ENCODE measurements at regions not wholly inside any gene's neighbourhood (a gene's known extent, or its start where the extent isn't known, plus 50 kb on each side); places are given as distances from the start of the nearest gene placed in this dataset.

GRCh38 chr4:184288451-184289178 lies 70.9 kb upstream of the ENPP6 start:
- TF ChIP-seq CTCF (IDR thresholded peaks at IDR 0.05) (no peak), EZH2 (IDR thresholded peaks at IDR 0.05) (no peak)

Measured in neural progenitor cell (in vitro differentiated cells).